Psoas muscle (tissue), 7 donors: ENCODE measurements at regions not wholly inside any gene's neighbourhood (a gene's known extent, or its start where the extent isn't known, plus 50 kb on each side); places are given as distances from the start of the nearest gene placed in this dataset.

Experiments used
- ATAC-seq, 4 donors: fragments of 200-7000 bp; cut with Tn5 transposase; one replicate each; pipeline ENCODE4 v1.9.1; 2020; ENCODE audit warnings: moderate library complexity in 3 of 4, mild to moderate bottlenecking in 2 of 4
- DNase-seq, 2 donors: peaks; one replicate each; pipeline ENCODE4 v3.0.0-alpha.2; 2020
- H3K27ac ChIP-seq: fragments of 200-600 bp; one replicate; pipeline ENCODE4 v1.8.0; 2022
- H3K27me3 ChIP-seq, 3 donors: fragments of 200-600 bp in 1 of 3; one replicate each; pipeline versions ENCODE4 v1.6.1 to v1.8.0; 2013 to 2022; ENCODE audit warnings: low read length in 2 of 3, mild to moderate bottlenecking in 2 of 3, moderate library complexity in 1 of 3; ENCODE audit not compliant: insufficient read depth in 3 of 3
- H3K36me3 ChIP-seq, 2 donors: fragments of 200-600 bp in 1 of 2; one replicate each; pipeline versions ENCODE4 v1.6.1 to v1.8.0; 2013 to 2022; ENCODE audit warnings: low read depth in 1 of 2, mild to moderate bottlenecking in 1 of 2, moderate library complexity in 1 of 2; ENCODE audit not compliant: insufficient read depth in 1 of 2
- H3K4me1 ChIP-seq: fragments of 200-600 bp; one replicate; pipeline ENCODE4 v1.8.0; 2022
- H3K4me3 ChIP-seq: fragments of 200-600 bp; one replicate; pipeline ENCODE4 v1.8.0; 2022; ENCODE audit warnings: mild to moderate bottlenecking
- H3K9me3 ChIP-seq: fragments of 200-600 bp; one replicate; pipeline ENCODE4 v1.8.0; 2022
- CTCF ChIP-seq: fragments of 200-600 bp; IDR thresholded peaks from one replicate; pipeline ENCODE4 v1.8.0; 2022; ENCODE audit warnings: antibody characterized with exemption
- WGBS, 3 donors: extraction: QIAGEN DNeasy Blood & Tissue Kit; methylation state at CpG; one replicate each; pipeline versions ENCODE4 v1.1.6 to v1.1.7; 2013; 5-methylcytosine and 5-hydroxymethylcytosine counted together
- intact Hi-C, 2 donors: fragments of 100-400 bp; cut with DNase I; formaldehyde crosslinking; loops; one replicate each; pipeline versions ENCODE4 v1.11.0 to v1.14.2; 2022
- donor health status: healthy with polysubstance abuse.
- donor health status: DM: no; HTN: no; CAD: no; lungs with moderate emphysema.
- donor health status: Bipolar disorder and iron deficiency.
- donor health status: healthy.
- donor health status: DM: yes; HTN: yes; CAD: no.
- donor health status: DM: no; HTN: no; CAD: no.
- donor health status: DM: yes; HTN: yes; CAD: no.

GRCh38 chr6:167573461-167574215 lies 248.8 kb downstream of the TTLL2 start:
- H3K4me1 ChIP-seq, result peaks cover 4% of the 10 kb centered on the region
- no peaks in the 10 kb centered on the region for H3K9me3 ChIP-seq
- no peak overlapping the region for H3K4me3 ChIP-seq
- TF ChIP-seq CTCF, result no peak
- no peaks in the 10 kb centered on the region for H3K27me3 ChIP-seq
- ATAC-seq (peak in 1 of 4 donors; percentile 31), DNase-seq (no peak)
- peak overlapping the region; percentile 46 for H3K27ac ChIP-seq
- 52 to 65% (median 60%) methylated on average over 16 of the region's 16 CpGs for WGBS, 3 donors
- H3K36me3 ChIP-seq, result no peaks in the 10 kb centered on the region
- intact Hi-C loops, result no loop called here

- ATAC-seq (peak; percentile 57 to 76 (median 70)), DNase-seq (peak in 1 of 2 donors; percentile 79)
- 32 to 48% (median 33%) methylated on average over 29 of the region's 29 CpGs for WGBS, 3 donors
- Histone ChIP-seq H3K27me3 (no peaks in the 10 kb centered on the region), H3K27ac (no peak overlapping the region), H3K4me1 (peaks cover 4% of the 10 kb centered on the region), H3K4me3 (peak overlapping the region; percentile 37), H3K9me3 (no peaks in the 10 kb centered on the region), H3K36me3 (no peaks in the 10 kb centered on the region)
- TF ChIP-seq CTCF, result no peak
- intact Hi-C loops, result no loop called here
Measured at GRCh38 chr6:167574431-167575151, 249.7 kb downstream of the TTLL2 start.

GRCh38 chr6:167575158-167575696 lies 250.3 kb downstream of the TTLL2 start:
- ATAC-seq (peak; percentile 14 to 50 (median 26)), DNase-seq (no peak)
- H3K27me3 ChIP-seq, result no peaks in the 10 kb centered on the region
- no peaks in the 10 kb centered on the region for H3K36me3 ChIP-seq
- H3K9me3 ChIP-seq, result no peaks in the 10 kb centered on the region
- intact Hi-C loops, result no loop called here
- H3K4me1 ChIP-seq, result peaks cover 4% of the 10 kb centered on the region
- WGBS, 3 donors, result 55 to 73% (median 65%) methylated on average over 23 of the region's 23 CpGs
- peak overlapping the region; percentile 37 for H3K4me3 ChIP-seq
- H3K27ac ChIP-seq, result no peak overlapping the region
- TF ChIP-seq CTCF, result no peak

- 92 to 95% (median 94%) methylated on average over 23 of the region's 23 CpGs for WGBS, 3 donors
- peaks cover 4% of the 10 kb centered on the region for H3K4me1 ChIP-seq
- H3K36me3 ChIP-seq, result no peaks in the 10 kb centered on the region
- DNase-seq, result no peak
- no peaks in the 10 kb centered on the region for H3K9me3 ChIP-seq
- ATAC-seq, result no peak
- intact Hi-C loops, result no loop called here
- H3K27me3 ChIP-seq, result no peaks in the 10 kb centered on the region
- H3K27ac ChIP-seq, result no peak overlapping the region
- H3K4me3 ChIP-seq, result no peak overlapping the region
- TF ChIP-seq CTCF, result no peak
Measured at GRCh38 chr6:167576050-167576741, 250.5 kb upstream of the AFDN start.
